WTC11 (cell line): ENCODE measurements at regions not wholly inside any gene's neighbourhood (a gene's known extent, or its start where the extent isn't known, plus 50 kb on each side); places are given as distances from the start of the nearest gene placed in this dataset.

Experiments used
- ATAC-seq: fragments of 200-7000 bp; cut with Tn5 transposase; 2 replicates; pipeline ENCODE4 v1.10.0; 2021; ENCODE audit warnings: mild to moderate bottlenecking, moderate library complexity
- CTCF ChIA-PET: fragments of 300-600 bp; sonication (Branson Sonifier 250); formaldehyde crosslinking; loops from one replicate; lab custom pipeline; 2021; ENCODE audit warnings: antibody characterized with exemption; lab: Charles Lee
- POLR2A ChIA-PET: fragments of 350-600 bp; sonication (Branson Sonifier 250); formaldehyde crosslinking; loops from one replicate; lab custom pipeline; 2021; ENCODE audit warnings: antibody characterized with exemption; lab: Charles Lee
- DNase-seq: peaks from one replicate; pipeline ENCODE4 v3.0.0; 2021; ENCODE audit warnings: low spot score
- H3K27ac Mint-ChIP-seq: 2 replicates; pipeline ENCODE4 v1.8.0; 2021; ENCODE audit warnings: mixed read lengths
- H3K27me3 Mint-ChIP-seq: 2 replicates; pipeline ENCODE4 v1.8.0; 2021; ENCODE audit warnings: low read depth, mild to moderate bottlenecking, moderate library complexity, mixed read lengths
- H3K36me3 Mint-ChIP-seq: 2 replicates; pipeline ENCODE4 v1.8.0; 2021; ENCODE audit warnings: mixed read lengths
- H3K4me1 Mint-ChIP-seq: 2 replicates; pipeline ENCODE4 v1.8.0; 2022; ENCODE audit warnings: mixed read lengths
- H3K4me3 Mint-ChIP-seq: 2 replicates; pipeline ENCODE4 v1.8.0; 2021; ENCODE audit warnings: mild to moderate bottlenecking, moderate library complexity, mixed read lengths
- H3K9me3 Mint-ChIP-seq: 2 replicates; pipeline ENCODE4 v1.8.0; 2021; ENCODE audit warnings: mixed read lengths
- CREM ChIP-seq: sonication (generic); formaldehyde crosslinking; IDR thresholded peaks from 2 replicates; pipeline ENCODE4 v1.8.1; 2022; ENCODE audit warnings: mild to moderate bottlenecking, missing genetic modification reagents, moderate library complexity
- ELF4 ChIP-seq: sonication (generic); formaldehyde crosslinking; IDR thresholded peaks from 2 replicates; pipeline ENCODE4 v1.8.1; 2022; ENCODE audit warnings: low read depth, mild to moderate bottlenecking, moderate library complexity, missing genetic modification reagents
- EMX1 ChIP-seq: fragments of 250-450 bp; sonication (Bioruptor Pico); IDR thresholded peaks from 2 replicates; pipeline ENCODE4 v1.8.0; 2021; ENCODE audit warnings: mild to moderate bottlenecking
- FOXP1 ChIP-seq: sonication (generic); formaldehyde crosslinking; IDR thresholded peaks from 2 replicates; pipeline ENCODE4 v1.8.0; 2022; ENCODE audit warnings: missing genetic modification reagents, mild to moderate bottlenecking, moderate library complexity, borderline replicate concordance
- MXD4 ChIP-seq: fragments of 250-450 bp; sonication (Bioruptor Pico); IDR thresholded peaks from 2 replicates; pipeline ENCODE4 v1.8.0; 2021; ENCODE audit warnings: mild to moderate bottlenecking, moderate library complexity, borderline replicate concordance
- NFYB ChIP-seq: sonication (generic); formaldehyde crosslinking; conservative IDR thresholded peaks from 2 replicates; pipeline ENCODE4 v1.8.0; 2022; ENCODE audit warnings: low read depth, missing genetic modification reagents
- SP1 ChIP-seq: sonication (generic); formaldehyde crosslinking; conservative IDR thresholded peaks from 2 replicates; pipeline ENCODE4 v1.8.1; 2022; ENCODE audit warnings: missing genetic modification reagents
- TEAD1 ChIP-seq: sonication (generic); formaldehyde crosslinking; IDR thresholded peaks from 2 replicates; pipeline ENCODE4 v1.8.0; 2022; ENCODE audit warnings: mild to moderate bottlenecking, missing genetic modification reagents
- TP53 ChIP-seq: sonication (generic); formaldehyde crosslinking; IDR thresholded peaks from 2 replicates; pipeline ENCODE4 v1.8.1; 2023; ENCODE audit warnings: mild to moderate bottlenecking, missing genetic modification reagents
- ZNF138 ChIP-seq: sonication (generic); formaldehyde crosslinking; conservative IDR thresholded peaks from 2 replicates; pipeline ENCODE4 v1.8.1; 2022; ENCODE audit warnings: mild to moderate bottlenecking, moderate library complexity, missing genetic modification reagents
- ZNF219 ChIP-seq: sonication (generic); formaldehyde crosslinking; IDR thresholded peaks from 2 replicates; pipeline ENCODE4 v1.8.0; 2023; ENCODE audit warnings: missing genetic modification reagents, mild to moderate bottlenecking, borderline replicate concordance
- ZNF423 ChIP-seq: fragments of 250-450 bp; sonication (Bioruptor Pico); IDR thresholded peaks from 2 replicates; pipeline ENCODE4 v2.1.2; 2022; ENCODE audit warnings: mild to moderate bottlenecking, moderate library complexity
- ZNF671 ChIP-seq: fragments of 250-450 bp; sonication (Bioruptor Pico); IDR thresholded peaks from 2 replicates; pipeline ENCODE4 v1.8.0; 2021; ENCODE audit warnings: mild to moderate bottlenecking
- TF ChIP-seq, protein P1 (sequence below): sonication (generic); formaldehyde crosslinking; IDR thresholded peaks from 2 replicates; pipeline ENCODE4 v1.8.1; 2022; ENCODE audit warnings: missing genetic modification reagents, borderline replicate concordance
- TF ChIP-seq, protein P2 (sequence below): fragments of 250-450 bp; sonication (Bioruptor Pico); IDR thresholded peaks from 2 replicates; pipeline ENCODE4 v1.9.0; 2021; ENCODE audit warnings: mild to moderate bottlenecking
- TF ChIP-seq, protein P3 (sequence below): sonication (generic); formaldehyde crosslinking; IDR thresholded peaks from 2 replicates; pipeline ENCODE4 v1.8.0; 2022; ENCODE audit warnings: mild to moderate bottlenecking, missing genetic modification reagents
- TF ChIP-seq, protein P4 (sequence below): fragments of 250-450 bp; sonication (Bioruptor Pico); conservative IDR thresholded peaks from 2 replicates; pipeline ENCODE4 v1.9.0; 2021; ENCODE audit warnings: mild to moderate bottlenecking
- TF ChIP-seq, protein P5 (sequence below): sonication (generic); formaldehyde crosslinking; IDR thresholded peaks from 2 replicates; pipeline ENCODE4 v1.8.1; 2023; ENCODE audit warnings: mild to moderate bottlenecking, missing genetic modification reagents, borderline replicate concordance
- TF ChIP-seq, protein P6 (sequence below): sonication (generic); formaldehyde crosslinking; conservative IDR thresholded peaks from 2 replicates; pipeline ENCODE4 v1.8.1; 2022; ENCODE audit warnings: mild to moderate bottlenecking, missing genetic modification reagents
- TF ChIP-seq, protein P7 (sequence below): sonication (generic); formaldehyde crosslinking; IDR thresholded peaks from 2 replicates; pipeline ENCODE4 v1.8.1; 2023; ENCODE audit warnings: mild to moderate bottlenecking, missing genetic modification reagents
- TF ChIP-seq, protein P8 (sequence below): fragments of 250-450 bp; sonication (Bioruptor Pico); IDR thresholded peaks from 2 replicates; pipeline ENCODE4 v1.9.0; 2021; ENCODE audit warnings: moderate library complexity, mild to moderate bottlenecking, inconsistent platforms, borderline replicate concordance
- TF ChIP-seq, protein P9 (sequence below): sonication (generic); formaldehyde crosslinking; IDR thresholded peaks from 2 replicates; pipeline ENCODE4 v1.8.0; 2022; ENCODE audit warnings: mild to moderate bottlenecking, missing genetic modification reagents

DNA sequence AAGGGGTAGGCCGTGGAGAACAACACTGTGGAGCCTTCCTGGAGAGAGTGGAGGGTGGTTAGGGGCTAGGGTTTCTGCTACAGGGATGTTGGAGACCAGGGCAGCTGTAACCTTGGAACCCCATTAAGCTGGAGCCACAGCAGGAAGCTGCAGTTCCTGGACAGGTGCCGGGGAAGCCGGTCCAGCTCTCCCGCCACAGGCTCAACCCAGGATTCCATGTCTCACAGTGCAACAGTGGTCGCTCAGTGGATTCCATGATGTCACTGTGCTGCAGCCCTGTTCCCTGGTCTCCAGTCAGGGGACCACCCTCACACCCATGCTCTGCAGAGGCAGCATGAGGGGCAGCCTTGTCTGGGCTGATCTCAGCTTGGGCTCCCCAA, 264.6 kb upstream of the CDYL start:
- H3K4me1 Mint-ChIP-seq = peaks cover 30% of the 10 kb centered on the region
- DNase-seq (no peak), ATAC-seq (no peak)
- ChIA-PET POLR2A (no interaction called here), CTCF (no interaction called here)
- no peak for TF ChIP-seq NFYB (CRISPR knock-in tag)
- TF ChIP-seq, protein P1, sequence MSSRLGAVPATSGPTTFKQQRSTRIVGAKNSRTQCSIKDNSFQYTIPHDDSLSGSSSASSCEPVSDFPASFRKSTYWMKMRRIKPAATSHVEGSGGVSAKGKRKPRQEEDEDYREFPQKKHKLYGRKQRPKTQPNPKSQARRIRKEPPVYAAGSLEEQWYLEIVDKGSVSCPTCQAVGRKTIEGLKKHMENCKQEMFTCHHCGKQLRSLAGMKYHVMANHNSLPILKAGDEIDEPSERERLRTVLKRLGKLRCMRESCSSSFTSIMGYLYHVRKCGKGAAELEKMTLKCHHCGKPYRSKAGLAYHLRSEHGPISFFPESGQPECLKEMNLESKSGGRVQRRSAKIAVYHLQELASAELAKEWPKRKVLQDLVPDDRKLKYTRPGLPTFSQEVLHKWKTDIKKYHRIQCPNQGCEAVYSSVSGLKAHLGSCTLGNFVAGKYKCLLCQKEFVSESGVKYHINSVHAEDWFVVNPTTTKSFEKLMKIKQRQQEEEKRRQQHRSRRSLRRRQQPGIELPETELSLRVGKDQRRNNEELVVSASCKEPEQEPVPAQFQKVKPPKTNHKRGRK (CRISPR knock-in tag) = no peak
- TF ChIP-seq, protein P2, sequence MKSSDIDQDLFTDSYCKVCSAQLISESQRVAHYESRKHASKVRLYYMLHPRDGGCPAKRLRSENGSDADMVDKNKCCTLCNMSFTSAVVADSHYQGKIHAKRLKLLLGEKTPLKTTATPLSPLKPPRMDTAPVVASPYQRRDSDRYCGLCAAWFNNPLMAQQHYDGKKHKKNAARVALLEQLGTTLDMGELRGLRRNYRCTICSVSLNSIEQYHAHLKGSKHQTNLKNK = no peak
- TF ChIP-seq TEAD1 = no peak
- TF ChIP-seq, protein P3, sequence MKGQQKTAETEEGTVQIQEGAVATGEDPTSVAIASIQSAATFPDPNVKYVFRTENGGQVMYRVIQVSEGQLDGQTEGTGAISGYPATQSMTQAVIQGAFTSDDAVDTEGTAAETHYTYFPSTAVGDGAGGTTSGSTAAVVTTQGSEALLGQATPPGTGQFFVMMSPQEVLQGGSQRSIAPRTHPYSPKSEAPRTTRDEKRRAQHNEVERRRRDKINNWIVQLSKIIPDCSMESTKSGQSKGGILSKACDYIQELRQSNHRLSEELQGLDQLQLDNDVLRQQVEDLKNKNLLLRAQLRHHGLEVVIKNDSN (CRISPR knock-in tag) = no peak
- TF ChIP-seq, protein P4, sequence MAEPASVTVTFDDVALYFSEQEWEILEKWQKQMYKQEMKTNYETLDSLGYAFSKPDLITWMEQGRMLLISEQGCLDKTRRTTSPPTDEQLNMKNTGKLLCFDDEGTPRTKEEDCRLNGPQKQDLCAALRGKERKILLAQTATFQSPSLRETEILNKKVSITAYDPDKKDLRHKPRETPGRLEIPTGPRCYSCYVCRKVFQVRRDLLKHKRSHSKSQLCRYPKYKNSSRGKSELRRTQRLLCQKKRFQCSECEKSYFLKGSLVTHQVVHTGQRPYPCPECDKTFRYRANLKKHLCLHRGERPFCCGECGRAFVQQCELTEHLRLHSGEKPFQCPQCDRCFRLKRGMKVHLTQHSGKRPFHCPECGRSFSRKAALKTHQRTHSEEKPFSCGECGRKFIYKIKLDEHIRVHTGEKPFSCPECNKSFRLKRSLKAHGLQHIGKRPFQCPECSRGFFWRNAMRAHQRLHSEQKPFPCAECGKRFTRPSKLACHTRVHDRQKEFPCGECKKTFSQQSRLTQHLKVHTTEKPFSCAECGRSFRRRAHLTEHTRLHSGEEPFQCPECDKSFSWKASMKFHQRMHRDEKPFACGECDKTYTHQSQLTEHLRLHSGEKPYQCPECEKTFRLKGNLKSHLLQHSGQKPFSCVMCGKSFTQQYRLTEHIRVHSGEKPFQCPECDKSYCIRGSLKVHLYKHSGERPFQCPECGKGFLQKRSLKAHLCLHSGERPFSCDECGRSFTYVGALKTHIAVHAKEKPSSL = no peak
- no peak for TF ChIP-seq ZNF138 (CRISPR knock-in tag)
- TF ChIP-seq ELF4 (CRISPR knock-in tag) = no peak
- no peak for TF ChIP-seq ZNF219 (CRISPR knock-in tag)
- no peak for TF ChIP-seq EMX1 (CRISPR knock-in tag)
- TF ChIP-seq FOXP1 (CRISPR knock-in tag) = no peak
- TF ChIP-seq, protein P5, sequence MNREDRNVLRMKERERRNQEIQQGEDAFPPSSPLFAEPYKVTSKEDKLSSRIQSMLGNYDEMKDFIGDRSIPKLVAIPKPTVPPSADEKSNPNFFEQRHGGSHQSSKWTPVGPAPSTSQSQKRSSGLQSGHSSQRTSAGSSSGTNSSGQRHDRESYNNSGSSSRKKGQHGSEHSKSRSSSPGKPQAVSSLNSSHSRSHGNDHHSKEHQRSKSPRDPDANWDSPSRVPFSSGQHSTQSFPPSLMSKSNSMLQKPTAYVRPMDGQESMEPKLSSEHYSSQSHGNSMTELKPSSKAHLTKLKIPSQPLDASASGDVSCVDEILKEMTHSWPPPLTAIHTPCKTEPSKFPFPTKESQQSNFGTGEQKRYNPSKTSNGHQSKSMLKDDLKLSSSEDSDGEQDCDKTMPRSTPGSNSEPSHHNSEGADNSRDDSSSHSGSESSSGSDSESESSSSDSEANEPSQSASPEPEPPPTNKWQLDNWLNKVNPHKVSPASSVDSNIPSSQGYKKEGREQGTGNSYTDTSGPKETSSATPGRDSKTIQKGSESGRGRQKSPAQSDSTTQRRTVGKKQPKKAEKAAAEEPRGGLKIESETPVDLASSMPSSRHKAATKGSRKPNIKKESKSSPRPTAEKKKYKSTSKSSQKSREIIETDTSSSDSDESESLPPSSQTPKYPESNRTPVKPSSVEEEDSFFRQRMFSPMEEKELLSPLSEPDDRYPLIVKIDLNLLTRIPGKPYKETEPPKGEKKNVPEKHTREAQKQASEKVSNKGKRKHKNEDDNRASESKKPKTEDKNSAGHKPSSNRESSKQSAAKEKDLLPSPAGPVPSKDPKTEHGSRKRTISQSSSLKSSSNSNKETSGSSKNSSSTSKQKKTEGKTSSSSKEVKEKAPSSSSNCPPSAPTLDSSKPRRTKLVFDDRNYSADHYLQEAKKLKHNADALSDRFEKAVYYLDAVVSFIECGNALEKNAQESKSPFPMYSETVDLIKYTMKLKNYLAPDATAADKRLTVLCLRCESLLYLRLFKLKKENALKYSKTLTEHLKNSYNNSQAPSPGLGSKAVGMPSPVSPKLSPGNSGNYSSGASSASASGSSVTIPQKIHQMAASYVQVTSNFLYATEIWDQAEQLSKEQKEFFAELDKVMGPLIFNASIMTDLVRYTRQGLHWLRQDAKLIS (CRISPR knock-in tag) = no peak
- TF ChIP-seq CREM (CRISPR knock-in tag) = no peak
- TF ChIP-seq TP53 (CRISPR knock-in tag) = no peak
- H3K9me3 Mint-ChIP-seq = peaks cover 19% of the 10 kb centered on the region
- peaks cover 36% of the 10 kb centered on the region for H3K27me3 Mint-ChIP-seq
- H3K27ac Mint-ChIP-seq = no peak overlapping the region
- no peak overlapping the region for H3K4me3 Mint-ChIP-seq
- peaks cover 5% of the 10 kb centered on the region; the same call in 1 of the 2 replicates for H3K36me3 Mint-ChIP-seq

DNA sequence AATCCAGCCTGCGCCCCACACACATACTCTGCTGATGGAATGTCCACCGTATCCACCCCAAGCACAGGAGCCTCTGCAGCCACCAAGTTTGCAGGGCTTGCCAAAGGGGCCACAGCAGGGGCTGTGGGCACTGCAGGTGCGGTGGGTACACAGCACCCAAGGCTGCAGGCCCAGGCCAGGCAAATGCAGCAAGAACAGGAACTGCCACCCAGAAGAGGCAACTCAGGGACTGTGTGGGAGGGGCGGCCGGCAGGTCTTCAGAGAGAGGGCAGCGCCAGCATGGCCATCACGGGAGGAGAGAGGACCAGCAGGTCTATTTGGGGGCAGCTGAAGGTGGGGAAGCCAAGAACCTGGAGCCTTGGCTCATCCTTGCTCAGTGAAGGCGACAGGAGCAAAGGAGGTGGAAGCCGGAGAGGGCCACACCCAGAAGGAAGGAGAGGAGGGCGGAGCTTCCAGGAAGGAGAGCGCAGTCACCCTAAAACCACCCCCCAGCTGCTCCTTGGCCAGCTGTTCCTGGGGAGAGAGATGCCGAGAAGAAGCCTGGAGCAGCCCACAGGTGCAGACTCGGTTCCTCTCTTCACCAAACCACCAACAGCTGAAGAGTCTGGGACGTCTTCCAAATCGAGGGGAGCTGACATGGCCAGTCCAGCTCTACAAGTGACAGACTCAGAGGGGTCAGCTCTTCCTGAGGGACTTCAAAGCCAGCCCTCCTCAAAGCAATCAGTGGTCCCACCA, 265.1 kb upstream of the CDYL start:
- ATAC-seq = no peak
- POLR2A ChIA-PET = no interaction called here
- H3K27me3 Mint-ChIP-seq = peaks cover 41% of the 10 kb centered on the region
- CTCF ChIA-PET = no interaction called here
- no peak for DNase-seq
- no peak overlapping the region for H3K4me3 Mint-ChIP-seq
- no peak overlapping the region for H3K27ac Mint-ChIP-seq
- peaks cover 22% of the 10 kb centered on the region for H3K9me3 Mint-ChIP-seq
- H3K36me3 Mint-ChIP-seq = peaks cover 5% of the 10 kb centered on the region; the same call in 1 of the 2 replicates
- peaks cover 29% of the 10 kb centered on the region for H3K4me1 Mint-ChIP-seq
- TF ChIP-seq TP53 (CRISPR knock-in tag) (no peak), ZNF423 (CRISPR knock-in tag) (no peak), TEAD1 (no peak), MXD4 (CRISPR knock-in tag) (no peak), ZNF671 (CRISPR knock-in tag) (no peak), ZNF138 (CRISPR knock-in tag) (no peak), SP1 (CRISPR knock-in tag) (no peak)
- TF ChIP-seq, protein P6, sequence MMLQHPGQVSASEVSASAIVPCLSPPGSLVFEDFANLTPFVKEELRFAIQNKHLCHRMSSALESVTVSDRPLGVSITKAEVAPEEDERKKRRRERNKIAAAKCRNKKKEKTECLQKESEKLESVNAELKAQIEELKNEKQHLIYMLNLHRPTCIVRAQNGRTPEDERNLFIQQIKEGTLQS (CRISPR knock-in tag) = no peak
- TF ChIP-seq, protein P7, sequence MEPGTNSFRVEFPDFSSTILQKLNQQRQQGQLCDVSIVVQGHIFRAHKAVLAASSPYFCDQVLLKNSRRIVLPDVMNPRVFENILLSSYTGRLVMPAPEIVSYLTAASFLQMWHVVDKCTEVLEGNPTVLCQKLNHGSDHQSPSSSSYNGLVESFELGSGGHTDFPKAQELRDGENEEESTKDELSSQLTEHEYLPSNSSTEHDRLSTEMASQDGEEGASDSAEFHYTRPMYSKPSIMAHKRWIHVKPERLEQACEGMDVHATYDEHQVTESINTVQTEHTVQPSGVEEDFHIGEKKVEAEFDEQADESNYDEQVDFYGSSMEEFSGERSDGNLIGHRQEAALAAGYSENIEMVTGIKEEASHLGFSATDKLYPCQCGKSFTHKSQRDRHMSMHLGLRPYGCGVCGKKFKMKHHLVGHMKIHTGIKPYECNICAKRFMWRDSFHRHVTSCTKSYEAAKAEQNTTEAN (CRISPR knock-in tag) = no peak
- TF ChIP-seq, protein P3 (CRISPR knock-in tag) = no peak
- TF ChIP-seq, protein P8, sequence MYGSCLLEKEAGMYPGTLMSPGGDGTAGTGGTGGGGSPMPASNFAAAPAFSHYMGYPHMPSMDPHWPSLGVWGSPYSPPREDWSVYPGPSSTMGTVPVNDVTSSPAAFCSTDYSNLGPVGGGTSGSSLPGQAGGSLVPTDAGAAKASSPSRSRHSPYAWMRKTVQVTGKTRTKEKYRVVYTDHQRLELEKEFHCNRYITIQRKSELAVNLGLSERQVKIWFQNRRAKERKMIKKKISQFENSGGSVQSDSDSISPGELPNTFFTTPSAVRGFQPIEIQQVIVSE (CRISPR knock-in tag) = no peak
- TF ChIP-seq, protein P9, sequence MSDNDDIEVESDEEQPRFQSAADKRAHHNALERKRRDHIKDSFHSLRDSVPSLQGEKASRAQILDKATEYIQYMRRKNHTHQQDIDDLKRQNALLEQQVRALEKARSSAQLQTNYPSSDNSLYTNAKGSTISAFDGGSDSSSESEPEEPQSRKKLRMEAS = no peak
